IMR-90 (cell line): ENCODE measurements at regions not wholly inside any gene's neighbourhood (a gene's known extent, or its start where the extent isn't known, plus 50 kb on each side); places are given as distances from the start of the nearest gene placed in this dataset.

Experiments
- BHLHE40 ChIP-seq: fragments of 150-350 bp; IDR thresholded peaks from 2 replicates; pipeline ENCODE4 v1.6.1; 2016; ENCODE audit warnings: mild to moderate bottlenecking, low read depth, low read length
- CTCF ChIP-seq: conservative IDR thresholded peaks from 2 replicates; pipeline ENCODE4 v1.5.1; 2012; ENCODE audit warnings: mild to moderate bottlenecking, low read depth, low read length, improper control_type of control experiment
- ELK1 ChIP-seq: fragments of 150-350 bp; IDR thresholded peaks from 2 replicates; pipeline ENCODE4 v1.6.1; 2016; ENCODE audit warnings: low read depth, mild to moderate bottlenecking, low read length, moderate library complexity, borderline replicate concordance
- MAFK ChIP-seq: IDR thresholded peaks from 2 replicates; pipeline ENCODE4 v1.6.1; 2012; ENCODE audit warnings: low read depth, low read length, improper control_type of control experiment
- MAZ ChIP-seq: IDR thresholded peaks from 2 replicates; pipeline ENCODE4 v1.6.1; 2012; ENCODE audit warnings: low read depth, mild to moderate bottlenecking, low read length, improper control_type of control experiment, moderate library complexity, borderline replicate concordance
- POLR2A ChIP-seq: IDR thresholded peaks from 2 replicates; pipeline ENCODE4 v1.6.1; 2012; ENCODE audit warnings: mild to moderate bottlenecking, low read depth, low read length
- SMC3 ChIP-seq: fragments of 150-350 bp; IDR thresholded peaks from 2 replicates; pipeline ENCODE4 v1.6.1; 2016; ENCODE audit warnings: low read depth, mild to moderate bottlenecking, antibody characterized with exemption, low read length, moderate library complexity

- no peak for TF ChIP-seq MAFK
- TF ChIP-seq POLR2A: no peak
- TF ChIP-seq SMC3: no peak
- TF ChIP-seq CTCF: no peak
- TF ChIP-seq MAZ: no peak
- TF ChIP-seq BHLHE40: no peak
- no peak for TF ChIP-seq ELK1
Observed at GRCh38 chr21:35868869-35869223, 191.5 kb downstream of the SETD4 start.
